ENCODE measurements at regions not wholly inside any gene's neighbourhood (a gene's known extent, or its start where the extent isn't known, plus 50 kb on each side); places are given as distances from the start of the nearest gene placed in this dataset.
"Not testable (repeated sequence)": the region's sequence is repeated elsewhere in the genome, so short reads cannot be mapped to it uniquely, and the experiment has no call there.

- DNase-seq: peak; percentile 15 to 47 (median 30)
Measured at GRCh38 chr10:70991140-70992124, 103.1 kb upstream of the PCBD1 start.

GRCh38 chr10:70992436-70992835 is 104.1 kb upstream of the PCBD1 start:
- no peak for DNase-seq

- DNase-seq: no peak
Measured at GRCh38 chr10:70993051-70993450, 104.7 kb upstream of the PCBD1 start.

- no peak for DNase-seq
Measured at GRCh38 chr10:70996549-70996948, 108.2 kb upstream of the PCBD1 start.

- no peak for DNase-seq
Measured at GRCh38 chr10:70997236-70997635, 108.9 kb upstream of the PCBD1 start.

GRCh38 chr10:70998086-70998485 is 109.7 kb upstream of the PCBD1 start:
- no peak for DNase-seq

GRCh38 chr10:71001470-71001869 is 113.1 kb upstream of the PCBD1 start:
- DNase-seq: no peak

GRCh38 chr10:71004176-71005075 is 116.1 kb upstream of the PCBD1 start:
- DNase-seq: no peak

GRCh38 chr10:71005337-71006305 is 117.3 kb upstream of the PCBD1 start:
- DNase-seq: no peak

- DNase-seq: no peak
Measured at GRCh38 chr10:71006506-71006905, 118.1 kb upstream of the PCBD1 start.

GRCh38 chr10:71007516-71007915 is 119.2 kb upstream of the PCBD1 start:
- no peak for DNase-seq

- no peak for DNase-seq
Measured at GRCh38 chr10:71008150-71008549, 119.8 kb upstream of the PCBD1 start.

- no peak for DNase-seq
Measured at GRCh38 chr10:71009126-71009525, 120.8 kb upstream of the PCBD1 start.

- DNase-seq: no peak
Measured at GRCh38 chr10:71010730-71011129, 122.4 kb upstream of the PCBD1 start.

- DNase-seq: no peak
Measured at GRCh38 chr10:71011141-71011540, 122.8 kb upstream of the PCBD1 start.

GRCh38 chr10:71014021-71014805 is 125.8 kb upstream of the PCBD1 start:
- DNase-seq: no peak

- DNase-seq: peak; percentile 33 to 69 (median 51)
Measured at GRCh38 chr10:71015674-71016073, 127.3 kb upstream of the PCBD1 start.

GRCh38 chr10:71020061-71020460 is 131.7 kb upstream of the PCBD1 start:
- DNase-seq: not testable (repeated sequence)

GRCh38 chr10:71021402-71021801 is 133.0 kb upstream of the PCBD1 start:
- DNase-seq: no peak

GRCh38 chr10:71023704-71024283 is 135.4 kb upstream of the PCBD1 start:
- no peak for DNase-seq

- DNase-seq: no peak
Measured at GRCh38 chr10:71024490-71024889, 136.1 kb upstream of the PCBD1 start.
